Activated CD8-positive, alpha-beta T cell treated with anti-CD3 and anti-CD28 coated beads for 36 hours (primary cell): ENCODE measurements at regions not wholly inside any gene's neighbourhood (a gene's known extent, or its start where the extent isn't known, plus 50 kb on each side); places are given as distances from the start of the nearest gene placed in this dataset.
"Not testable (repeated sequence)": the region's sequence is repeated elsewhere in the genome, so short reads cannot be mapped to it uniquely, and the experiment has no call there.

ENCODE experiments used
- ATAC-seq: fragments of 200-7000 bp; cut with Tn5 transposase; one replicate; pipeline ENCODE4 v1.10.0; 2021; ENCODE audit warnings: mild to moderate bottlenecking, moderate library complexity
- CTCF ChIA-PET: fragments of 350-600 bp; sonication (Branson Sonifier 250); formaldehyde crosslinking; loops from one replicate; lab custom pipeline; 2021; ENCODE audit warnings: antibody characterized with exemption; lab: Charles Lee
- POLR2A ChIA-PET: fragments of 350-600 bp; sonication (Branson Sonifier 250); formaldehyde crosslinking; loops from one replicate; lab custom pipeline; 2021; ENCODE audit warnings: antibody characterized with exemption; lab: Charles Lee
- DNase-seq: peaks from one replicate; pipeline ENCODE4 v3.0.0-alpha.2; 2020
- H3K27ac Mint-ChIP-seq: one replicate; pipeline ENCODE4 v1.8.0; 2021; ENCODE audit warnings: mild to moderate bottlenecking, mixed read lengths
- H3K27me3 Mint-ChIP-seq: one replicate; pipeline ENCODE4 v1.8.0; 2021; ENCODE audit warnings: mixed read lengths
- H3K36me3 Mint-ChIP-seq: one replicate; pipeline ENCODE4 v1.8.0; 2021; ENCODE audit warnings: low read depth, mixed read lengths
- H3K4me1 Mint-ChIP-seq: one replicate; pipeline ENCODE4 v1.8.0; 2021; ENCODE audit warnings: low read depth, mixed read lengths
- H3K4me3 Mint-ChIP-seq: one replicate; pipeline ENCODE4 v1.8.0; 2021; ENCODE audit warnings: mild to moderate bottlenecking, moderate library complexity, mixed read lengths
- H3K9me3 Mint-ChIP-seq: one replicate; pipeline ENCODE4 v1.8.0; 2021; ENCODE audit warnings: mixed read lengths
- intact Hi-C: fragments of 100-400 bp; cut with micrococcal nuclease; formaldehyde crosslinking; loops from one replicate; pipeline ENCODE4 v1.10.0; 2022
- TF ChIP-seq, protein P1 (sequence below): fragments of 200-600 bp; IDR thresholded peaks from one replicate; pipeline ENCODE4 v1.8.0; 2022; ENCODE audit warnings: antibody characterized with exemption, mild to moderate bottlenecking

DNA sequence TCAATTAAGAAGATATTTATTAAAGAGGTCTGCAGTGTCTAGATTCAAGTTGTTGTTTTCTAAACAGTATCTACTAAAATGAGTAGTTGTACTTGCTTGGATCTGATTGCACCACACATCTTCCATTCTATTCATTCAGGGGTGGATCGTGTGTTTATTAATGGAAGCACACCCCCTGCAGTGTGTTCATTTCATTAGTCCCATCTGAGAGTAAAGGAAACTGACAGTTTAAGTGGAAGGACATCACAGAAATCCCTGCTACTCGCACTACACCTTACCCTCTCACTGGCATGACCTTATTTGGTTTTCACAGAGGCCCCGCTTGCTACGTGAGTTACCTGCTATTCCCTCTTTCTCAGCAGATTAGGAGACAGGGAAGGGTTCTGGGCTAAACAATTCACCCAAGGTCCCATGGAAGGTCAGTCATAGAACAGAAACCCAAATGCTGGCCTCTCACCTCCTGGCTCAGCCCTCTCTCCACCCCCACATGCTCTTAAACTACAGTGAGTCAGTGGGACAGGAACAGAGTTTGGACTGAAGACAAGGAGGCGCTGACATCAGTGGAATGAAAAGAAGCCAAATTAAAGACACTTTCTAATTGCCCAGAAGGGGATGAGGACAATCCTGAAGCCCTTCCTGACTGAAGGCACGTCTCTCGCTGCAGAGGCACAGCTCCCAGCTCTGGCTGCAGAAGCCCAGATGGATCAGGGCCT, 369.2 kb upstream of the NRP1 start:
- Mint-ChIP-seq H3K4me3 (no peak overlapping the region), H3K9me3 (no peaks in the 10 kb centered on the region), H3K27me3 (peaks cover 5% of the 10 kb centered on the region), H3K36me3 (no peaks in the 10 kb centered on the region), H3K27ac (no peak overlapping the region), H3K4me1 (no peaks in the 10 kb centered on the region)
- intact Hi-C loops: no loop called here
- ATAC-seq (no peak), DNase-seq (no peak)
- CTCF ChIA-PET: no interaction called here
- POLR2A ChIA-PET: no interaction called here
- TF ChIP-seq, protein P1, sequence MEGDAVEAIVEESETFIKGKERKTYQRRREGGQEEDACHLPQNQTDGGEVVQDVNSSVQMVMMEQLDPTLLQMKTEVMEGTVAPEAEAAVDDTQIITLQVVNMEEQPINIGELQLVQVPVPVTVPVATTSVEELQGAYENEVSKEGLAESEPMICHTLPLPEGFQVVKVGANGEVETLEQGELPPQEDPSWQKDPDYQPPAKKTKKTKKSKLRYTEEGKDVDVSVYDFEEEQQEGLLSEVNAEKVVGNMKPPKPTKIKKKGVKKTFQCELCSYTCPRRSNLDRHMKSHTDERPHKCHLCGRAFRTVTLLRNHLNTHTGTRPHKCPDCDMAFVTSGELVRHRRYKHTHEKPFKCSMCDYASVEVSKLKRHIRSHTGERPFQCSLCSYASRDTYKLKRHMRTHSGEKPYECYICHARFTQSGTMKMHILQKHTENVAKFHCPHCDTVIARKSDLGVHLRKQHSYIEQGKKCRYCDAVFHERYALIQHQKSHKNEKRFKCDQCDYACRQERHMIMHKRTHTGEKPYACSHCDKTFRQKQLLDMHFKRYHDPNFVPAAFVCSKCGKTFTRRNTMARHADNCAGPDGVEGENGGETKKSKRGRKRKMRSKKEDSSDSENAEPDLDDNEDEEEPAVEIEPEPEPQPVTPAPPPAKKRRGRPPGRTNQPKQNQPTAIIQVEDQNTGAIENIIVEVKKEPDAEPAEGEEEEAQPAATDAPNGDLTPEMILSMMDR: no peak

- H3K27me3 Mint-ChIP-seq: peaks cover 7% of the 10 kb centered on the region
- ChIA-PET POLR2A (no interaction called here), CTCF (no interaction called here)
- ATAC-seq (no peak), DNase-seq (no peak)
- H3K4me3 Mint-ChIP-seq: no peak overlapping the region
- H3K4me1 Mint-ChIP-seq: no peaks in the 10 kb centered on the region
- peaks cover 8% of the 10 kb centered on the region for H3K9me3 Mint-ChIP-seq
- H3K36me3 Mint-ChIP-seq: no peaks in the 10 kb centered on the region
- intact Hi-C loops: no loop called here
- H3K27ac Mint-ChIP-seq: no peak overlapping the region
- TF ChIP-seq, protein P1: no peak
These were observed 363.6 kb upstream of the NRP1 start for GRCh38 chr10:33698033-33698432.

DNA sequence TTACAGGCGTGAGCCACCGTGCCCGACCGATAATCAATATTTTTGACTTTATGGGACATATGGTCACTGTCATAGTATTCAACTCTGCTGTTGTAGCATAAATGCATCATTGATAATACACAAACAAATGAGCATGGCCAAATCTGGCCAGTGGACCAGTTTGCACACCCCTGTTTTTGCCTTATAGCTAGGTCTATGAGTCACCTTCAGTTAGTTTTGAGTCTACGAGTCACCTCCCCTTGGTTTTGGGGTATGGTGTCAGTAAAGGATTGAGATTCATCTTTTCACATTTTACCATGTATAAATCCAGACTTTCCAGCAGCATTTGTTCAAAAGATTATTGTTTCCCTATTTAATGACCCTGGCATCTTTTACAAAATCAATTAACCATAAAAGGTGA, 362.5 kb upstream of the NRP1 start:
- ChIA-PET POLR2A (no interaction called here), CTCF (no interaction called here)
- no peak for DNase-seq
- no peaks in the 10 kb centered on the region for H3K4me1 Mint-ChIP-seq
- no peak for ATAC-seq
- TF ChIP-seq, protein P1: no peak
- H3K36me3 Mint-ChIP-seq: no peaks in the 10 kb centered on the region
- no peak overlapping the region for H3K4me3 Mint-ChIP-seq
- intact Hi-C loops: no loop called here
- H3K9me3 Mint-ChIP-seq: peaks cover 10% of the 10 kb centered on the region
- peaks cover 7% of the 10 kb centered on the region for H3K27me3 Mint-ChIP-seq
- no peak overlapping the region for H3K27ac Mint-ChIP-seq

DNA sequence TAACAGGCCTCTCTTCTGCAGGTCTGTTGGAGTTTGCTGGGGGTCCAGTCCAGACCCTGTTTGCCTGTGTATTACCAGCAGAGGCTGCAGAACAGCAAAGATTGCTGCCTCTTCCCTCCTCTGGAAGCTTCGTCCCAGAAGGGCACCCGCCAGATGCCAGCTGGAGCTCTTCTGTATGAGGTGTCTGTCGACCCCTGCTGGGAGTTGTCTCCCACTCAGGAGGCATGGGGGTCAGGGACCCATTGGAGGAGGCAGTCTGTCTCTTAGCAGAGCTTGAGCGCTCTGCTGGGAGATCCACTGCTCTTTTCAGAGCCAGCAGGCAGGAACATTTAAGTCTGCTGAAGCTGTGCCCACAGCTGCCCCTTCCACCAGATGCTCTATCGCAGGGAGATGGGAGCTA, 361.1 kb upstream of the NRP1 start:
- DNase-seq (no peak), ATAC-seq (no peak)
- intact Hi-C loops: no loop called here
- ChIA-PET CTCF (no interaction called here), POLR2A (interaction anchor here (0.8 kb wide), 1 partner anchor 9 kb away, joined by 3 read pairs; no protein-coding TSS in a partner anchor)
- Mint-ChIP-seq H3K36me3 (no peaks in the 10 kb centered on the region), H3K4me1 (no peaks in the 10 kb centered on the region), H3K27ac (no peak overlapping the region), H3K4me3 (no peak overlapping the region), H3K27me3 (peaks cover 7% of the 10 kb centered on the region), H3K9me3 (peaks cover 11% of the 10 kb centered on the region)
- TF ChIP-seq, protein P1: no peak

DNA sequence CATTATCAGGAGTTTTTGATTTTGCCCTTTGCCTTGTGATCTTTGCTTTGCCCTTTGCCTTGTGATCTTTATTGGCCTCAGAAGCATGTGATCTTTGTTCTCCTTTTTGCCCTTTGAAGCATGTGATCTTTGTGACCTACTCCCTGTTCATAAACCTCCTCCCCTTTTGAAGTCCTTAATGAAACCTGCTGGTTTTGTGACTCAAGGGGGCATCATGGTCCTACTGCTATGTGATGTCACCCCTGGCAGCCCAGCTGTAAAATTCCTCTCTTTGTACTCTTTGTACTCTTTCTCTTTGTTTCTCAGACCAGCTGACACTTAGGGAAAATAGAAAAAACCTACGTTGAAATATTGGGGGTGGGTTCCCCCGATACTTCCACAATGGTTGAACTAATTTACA, 356.1 kb upstream of the NRP1 start:
- H3K9me3 Mint-ChIP-seq: peaks cover 21% of the 10 kb centered on the region
- ATAC-seq, H3K36me3 Mint-ChIP-seq, H3K27me3 Mint-ChIP-seq, H3K4me3 Mint-ChIP-seq, CTCF ChIA-PET, intact Hi-C loops, DNase-seq, H3K4me1 Mint-ChIP-seq, POLR2A ChIA-PET, H3K27ac Mint-ChIP-seq: not testable (repeated sequence)
